ENCODE measurements at regions not wholly inside any gene's neighbourhood (a gene's known extent, or its start where the extent isn't known, plus 50 kb on each side); places are given as distances from the start of the nearest gene placed in this dataset.
"Not testable (repeated sequence)": the region's sequence is repeated elsewhere in the genome, so short reads cannot be mapped to it uniquely, and the experiment has no call there.

DNA sequence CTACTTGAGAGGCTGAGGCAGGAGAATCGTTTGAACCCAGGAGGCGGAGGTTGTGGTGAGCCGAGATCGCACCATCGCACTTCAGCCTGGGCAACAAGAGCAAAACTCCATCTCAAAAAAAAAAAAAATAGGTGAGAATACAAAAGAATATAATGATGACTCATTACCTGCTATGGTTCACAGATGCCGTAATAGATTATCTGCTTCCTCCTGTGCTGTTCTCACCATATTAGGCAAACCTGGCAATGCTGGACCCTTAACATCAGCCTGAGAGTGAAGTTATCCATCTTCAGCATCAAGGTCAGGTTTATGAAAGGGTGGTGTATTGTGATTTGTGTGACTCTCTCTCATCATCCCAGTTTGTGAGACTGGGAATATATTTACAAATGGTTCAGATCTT is 271.3 kb upstream of the CPHXL start:
- no peak for DNase-seq (ENCODE audit: low spot score)

DNA sequence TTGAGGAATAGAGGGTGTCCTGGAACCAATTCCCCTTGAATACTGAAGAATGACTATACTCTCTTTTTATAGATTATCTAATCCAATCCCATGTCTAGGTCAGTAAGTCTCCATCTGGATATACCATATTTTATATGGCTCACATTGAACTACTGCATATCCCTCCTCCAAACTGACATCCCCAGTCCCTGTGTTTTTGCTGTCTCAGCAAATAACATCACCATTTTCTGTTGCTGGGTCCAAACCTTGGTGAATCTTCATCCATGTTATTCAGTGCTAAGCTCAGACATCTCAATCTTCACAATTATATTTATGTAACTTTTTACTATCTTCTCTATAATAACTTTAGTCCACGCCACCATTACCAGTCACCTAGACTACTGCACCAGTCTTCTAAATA is 269.6 kb upstream of the CNTNAP4 start:
- no peak for DNase-seq (ENCODE audit: low spot score)

- no peak for DNase-seq (ENCODE audit: low spot score)
Measured at GRCh38 chr16:76023835-76024234, 253.4 kb upstream of the CNTNAP4 start.

- DNase-seq (ENCODE audit: low spot score), result no peak
Measured at GRCh38 chr16:76035689-76036088, 241.5 kb upstream of the CNTNAP4 start.

DNA sequence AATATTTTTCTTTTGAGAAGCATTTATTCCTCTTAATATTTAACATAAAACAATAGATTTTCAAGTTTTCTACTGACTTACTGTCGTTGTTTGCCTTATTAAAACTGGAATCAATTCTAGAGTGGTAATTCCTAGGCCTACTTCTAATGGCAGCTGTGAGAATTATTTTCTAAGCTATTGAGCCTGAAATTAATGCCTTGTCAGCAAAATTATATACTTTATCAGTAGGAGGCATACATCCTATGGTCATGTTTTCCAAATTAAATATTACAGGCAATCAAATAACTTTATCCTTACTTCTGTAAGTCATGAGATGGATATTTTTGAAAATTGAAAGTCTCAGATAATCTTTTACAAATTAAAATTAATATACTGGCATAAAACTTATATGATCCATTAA is 239.1 kb upstream of the CNTNAP4 start:
- no peak for DNase-seq (ENCODE audit: low spot score)

DNA sequence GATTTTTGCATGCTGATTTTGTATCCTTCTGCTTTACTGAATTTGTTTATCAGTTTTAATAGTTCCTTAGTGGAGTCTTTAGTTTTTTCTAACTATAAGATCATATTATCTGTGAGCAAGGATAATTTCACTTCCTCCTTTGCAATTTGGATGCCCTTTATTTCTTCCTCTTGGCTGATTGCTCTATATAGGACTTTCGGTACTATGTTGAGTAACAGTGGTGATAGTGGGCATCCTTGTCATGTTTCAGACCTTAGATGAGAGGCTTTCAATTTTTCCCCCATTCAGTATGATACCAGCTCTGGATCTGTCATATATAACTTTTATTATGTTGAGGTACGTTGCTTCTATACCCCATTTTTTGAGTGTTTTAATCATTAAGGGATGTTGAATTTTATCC is 224.5 kb upstream of the CNTNAP4 start:
- no peak for DNase-seq (ENCODE audit: low spot score)

DNA sequence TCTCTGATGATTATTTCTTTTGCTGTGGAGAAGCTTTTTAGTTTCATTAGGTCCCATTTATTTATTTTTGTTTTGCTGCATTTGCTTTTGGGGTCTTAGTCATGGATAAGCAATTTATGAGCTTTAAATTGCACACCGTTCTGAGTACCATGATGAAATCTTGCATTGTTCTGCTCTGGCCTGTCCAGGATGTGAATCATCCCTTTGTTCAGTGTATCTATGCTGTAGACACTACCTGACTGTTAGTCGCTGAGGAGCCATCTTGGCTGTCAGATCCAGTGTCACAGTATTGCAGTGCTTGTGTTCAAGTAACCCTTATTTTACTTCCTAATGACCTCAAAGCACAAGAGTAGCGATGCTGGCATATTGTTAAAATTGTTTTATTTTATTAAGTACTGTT is 218.0 kb upstream of the CNTNAP4 start:
- DNase-seq (ENCODE audit: low spot score), result no peak

GRCh38 chr16:76059701-76060100 is 217.5 kb upstream of the CNTNAP4 start:
- no peak for DNase-seq (ENCODE audit: low spot score)

DNA sequence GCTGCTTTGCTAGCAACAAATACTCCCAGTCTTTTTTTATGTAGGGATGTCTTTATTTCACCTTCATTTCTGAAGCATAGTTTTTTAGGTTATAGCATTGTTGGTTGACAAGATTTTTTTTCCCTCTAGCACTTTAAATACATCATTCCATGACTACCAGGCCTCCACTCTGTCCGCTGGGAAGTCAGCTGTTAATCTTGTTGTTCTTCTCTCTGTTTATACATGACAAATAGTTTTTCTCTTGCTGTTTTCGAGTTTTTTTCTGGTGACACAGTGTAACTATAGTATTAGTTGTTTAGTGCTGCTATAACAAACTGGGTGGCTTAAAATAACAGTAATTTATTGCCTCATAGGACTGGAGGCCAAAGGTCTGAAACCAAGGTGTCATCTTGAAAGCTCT is 205.5 kb upstream of the CNTNAP4 start:
- no peak for DNase-seq (ENCODE audit: low spot score)

DNA sequence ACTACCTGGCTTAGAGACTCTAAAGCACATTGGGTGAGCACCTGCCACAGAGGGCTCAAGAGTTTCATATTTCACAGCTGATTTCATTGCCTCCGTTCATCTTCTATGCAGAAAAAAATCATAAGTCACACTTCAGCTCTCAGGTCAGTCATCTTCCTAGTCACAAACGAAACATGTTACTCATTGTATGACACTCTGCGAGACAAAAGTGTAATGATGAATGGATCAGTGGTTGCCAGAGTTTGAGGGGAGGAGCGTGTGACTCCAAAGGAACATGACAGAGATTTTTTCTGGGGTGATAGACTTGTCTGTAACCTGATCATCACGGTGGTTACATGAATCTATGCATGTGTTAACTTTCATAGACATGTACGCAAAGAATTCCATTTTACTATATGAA is 195.2 kb upstream of the CNTNAP4 start:
- DNase-seq (ENCODE audit: low spot score), result no peak

- DNase-seq (ENCODE audit: low spot score), result no peak
Measured at GRCh38 chr16:76106647-76107046, 170.6 kb upstream of the CNTNAP4 start.

GRCh38 chr16:76108460-76108859 is 168.7 kb upstream of the CNTNAP4 start:
- no peak for DNase-seq (ENCODE audit: low spot score)

GRCh38 chr16:76114681-76115080 is 162.5 kb upstream of the CNTNAP4 start:
- DNase-seq (ENCODE audit: low spot score), result no peak

DNA sequence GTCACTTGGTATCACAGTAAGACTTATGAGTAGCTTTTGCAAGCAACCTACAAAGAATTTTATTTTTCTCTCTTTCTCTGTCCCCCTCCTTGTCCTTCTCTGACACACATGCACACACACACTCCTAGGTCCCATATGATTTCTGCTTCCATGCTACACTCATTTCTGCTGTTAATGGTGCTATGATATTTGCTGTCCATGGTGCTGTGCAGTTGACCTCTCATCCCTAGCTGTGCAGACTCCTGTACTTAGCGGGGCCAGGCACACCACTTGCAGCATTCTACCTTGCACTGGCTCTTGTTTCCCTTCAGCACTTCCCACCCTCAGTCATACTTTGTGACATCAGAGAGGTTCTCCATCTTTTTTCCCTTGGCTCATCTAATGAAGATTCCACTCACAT is 158.9 kb upstream of the CNTNAP4 start:
- DNase-seq (ENCODE audit: low spot score), result no peak

GRCh38 chr16:76121636-76122035 is 155.6 kb upstream of the CNTNAP4 start:
- DNase-seq (ENCODE audit: low spot score), result no peak

GRCh38 chr16:76123966-76124365 is 153.2 kb upstream of the CNTNAP4 start:
- DNase-seq (ENCODE audit: low spot score), result no peak

- no peak for DNase-seq (ENCODE audit: low spot score)
Measured at GRCh38 chr16:76125871-76126270, 151.3 kb upstream of the CNTNAP4 start.

DNA sequence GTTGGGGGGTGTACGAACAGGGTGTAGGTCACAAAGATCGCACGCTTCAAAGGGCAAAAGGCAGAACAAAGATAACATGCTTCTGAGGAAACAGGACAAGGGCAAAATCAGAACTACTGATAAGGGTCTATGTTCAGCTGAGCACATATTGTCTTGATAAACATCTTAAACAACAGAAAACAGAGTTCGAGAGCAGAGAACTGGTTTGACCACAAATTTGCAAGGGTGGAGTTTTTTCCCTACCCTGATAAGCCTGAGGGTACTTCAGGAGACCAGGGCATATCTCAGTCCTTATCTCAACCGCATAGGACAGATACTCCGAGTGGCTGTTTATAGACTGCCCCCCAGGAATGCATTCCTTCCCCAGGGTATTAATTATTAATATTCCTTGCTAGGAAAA is 139.1 kb upstream of the CNTNAP4 start:
- DNase-seq (ENCODE audit: low spot score), result not testable (repeated sequence)

- no peak for DNase-seq (ENCODE audit: low spot score)
Measured at GRCh38 chr16:76157629-76158028, 119.6 kb upstream of the CNTNAP4 start.

GRCh38 chr16:76162046-76162445 is 115.2 kb upstream of the CNTNAP4 start:
- DNase-seq (ENCODE audit: low spot score), result no peak

DNA sequence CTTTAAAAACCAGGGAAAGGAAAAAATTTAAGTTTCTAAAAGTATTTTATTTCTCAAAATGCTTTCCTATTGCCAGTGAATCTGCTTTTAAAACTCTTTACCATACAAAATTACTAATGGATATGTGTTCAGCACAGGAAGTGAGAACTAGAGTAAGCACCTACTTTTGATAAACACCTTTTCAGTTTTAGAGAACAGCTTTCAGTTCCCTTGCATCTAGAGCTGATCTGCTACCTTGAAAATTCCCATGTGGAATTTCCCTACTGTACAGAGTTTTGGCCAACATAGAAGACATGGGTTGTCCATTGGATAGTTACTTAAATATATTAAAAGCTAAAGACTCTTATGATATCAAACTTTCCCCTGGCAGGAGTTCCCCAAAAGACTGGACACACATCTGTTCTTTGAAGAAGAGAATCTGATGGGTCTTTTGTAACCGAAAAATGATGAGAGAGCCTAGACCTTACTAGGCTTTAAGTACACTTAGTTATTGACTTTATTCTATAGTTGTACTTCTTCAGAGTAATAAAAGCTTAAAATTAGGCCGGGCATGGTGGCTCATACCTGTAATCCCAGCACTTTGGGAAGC is 112.1 kb upstream of the CNTNAP4 start:
- DNase-seq (ENCODE audit: low spot score), result no peak

DNA sequence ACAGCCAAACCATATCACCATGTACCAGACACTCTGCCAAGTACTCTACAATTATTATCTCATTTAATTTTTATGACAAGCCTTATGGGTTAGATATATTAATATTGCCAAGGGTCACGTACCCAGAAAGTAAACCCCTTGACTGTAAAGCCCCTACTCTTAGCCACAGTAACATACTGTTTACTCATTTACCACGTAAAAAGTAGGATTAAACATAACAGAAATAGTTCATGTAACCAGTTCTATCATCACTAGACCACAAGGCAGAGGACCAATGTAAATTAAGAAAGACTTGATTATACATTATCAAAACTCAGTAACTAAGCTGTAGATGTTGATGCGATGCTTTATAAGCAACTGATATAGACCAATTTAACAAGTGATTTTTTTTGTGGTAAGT is 101.5 kb upstream of the CNTNAP4 start:
- DNase-seq (ENCODE audit: low spot score), result no peak

- no peak for DNase-seq (ENCODE audit: low spot score)
Measured at GRCh38 chr16:76176153-76176552, 101.0 kb upstream of the CNTNAP4 start.

GRCh38 chr16:76176616-76177015 is 100.6 kb upstream of the CNTNAP4 start:
- no peak for DNase-seq (ENCODE audit: low spot score)
